HEK293 (cell line): ENCODE measurements at regions not wholly inside any gene's neighbourhood (a gene's known extent, or its start where the extent isn't known, plus 50 kb on each side); places are given as distances from the start of the nearest gene placed in this dataset.
A peak's percentile ranks its signal among the peaks of the same experiment; 100 is the strongest.

Experiments
- HIC1 ChIP-seq: fragments of 450-650 bp; formaldehyde crosslinking; IDR thresholded peaks from 2 replicates; pipeline ENCODE4 v1.5.1; 2016; ENCODE audit warnings: missing biosample characterization, missing genetic modification characterization
- HOXD13 ChIP-seq: sonication (generic); formaldehyde crosslinking; IDR thresholded peaks from 2 replicates; pipeline ENCODE4 v1.8.0; 2022; ENCODE audit warnings: missing genetic modification reagents, borderline replicate concordance
- KLF1 ChIP-seq: fragments of 450-650 bp; formaldehyde crosslinking; IDR thresholded peaks from 2 replicates; pipeline ENCODE4 v1.5.1; 2016; ENCODE audit warnings: missing biosample characterization, missing genetic modification characterization
- KLF7 ChIP-seq: fragments of 450-650 bp; formaldehyde crosslinking; IDR thresholded peaks from 2 replicates; pipeline ENCODE4 v1.5.1; 2016; ENCODE audit warnings: missing biosample characterization, missing genetic modification characterization, borderline replicate concordance
- KLF8 ChIP-seq: fragments of 450-650 bp; formaldehyde crosslinking; IDR thresholded peaks from 2 replicates; pipeline ENCODE4 v1.5.1; 2016; ENCODE audit warnings: missing biosample characterization, missing genetic modification characterization
- SALL2 ChIP-seq: fragments of 450-650 bp; formaldehyde crosslinking; IDR thresholded peaks from 2 replicates; pipeline ENCODE4 v1.5.0; 2017; ENCODE audit warnings: missing biosample characterization, mild to moderate bottlenecking, missing genetic modification characterization, borderline replicate concordance
- SCRT2 ChIP-seq: fragments of 450-650 bp; formaldehyde crosslinking; IDR thresholded peaks from 2 replicates; pipeline ENCODE4 v1.5.1; 2016; ENCODE audit warnings: missing biosample characterization, missing genetic modification characterization
- SP3 ChIP-seq: fragments of 450-650 bp; formaldehyde crosslinking; IDR thresholded peaks from 2 replicates; pipeline ENCODE4 v1.5.1; 2016; ENCODE audit warnings: missing biosample characterization, missing genetic modification characterization
- ZNF112 ChIP-seq: fragments of 450-650 bp; formaldehyde crosslinking; IDR thresholded peaks from 2 replicates; pipeline ENCODE4 v1.5.0; 2017; ENCODE audit warnings: missing biosample characterization, missing genetic modification characterization
- ZNF114 ChIP-seq: fragments of 450-650 bp; formaldehyde crosslinking; IDR thresholded peaks from 2 replicates; pipeline ENCODE4 v1.5.0; 2017; ENCODE audit warnings: missing biosample characterization, missing genetic modification characterization
- ZNF121 ChIP-seq: fragments of 450-650 bp; formaldehyde crosslinking; IDR thresholded peaks from 2 replicates; pipeline ENCODE4 v1.5.1; 2016; ENCODE audit warnings: missing biosample characterization, missing genetic modification characterization
- ZNF132 ChIP-seq: fragments of 450-650 bp; formaldehyde crosslinking; IDR thresholded peaks from 2 replicates; pipeline ENCODE4 v1.5.1; 2017; ENCODE audit warnings: missing biosample characterization, missing genetic modification characterization, borderline replicate concordance
- ZNF138 ChIP-seq: fragments of 450-650 bp; formaldehyde crosslinking; IDR thresholded peaks from 2 replicates; pipeline ENCODE4 v1.5.1; 2016; ENCODE audit warnings: missing biosample characterization, missing genetic modification characterization, borderline replicate concordance
- ZNF274 ChIP-seq, 2 experiments: fragments of 200-500 bp in 1 of 2; fragments of 450-650 bp in 1 of 2; sonication (Bioruptor generic) in 1 of 2; formaldehyde crosslinking in 1 of 2; IDR thresholded peaks; 2 replicates each; pipeline versions ENCODE4 v1.5.1 to v1.6.1; 2014 to 2016; ENCODE audit warnings: borderline replicate concordance in 1 of 2, inconsistent platforms in 1 of 2, low read length in 1 of 2, missing biosample characterization in 1 of 2, missing genetic modification characterization in 1 of 2
- ZNF354C ChIP-seq: fragments of 450-650 bp; formaldehyde crosslinking; IDR thresholded peaks from 2 replicates; pipeline ENCODE4 v1.5.1; 2016; ENCODE audit warnings: missing biosample characterization, missing genetic modification characterization, low read depth, borderline replicate concordance
- ZNF398 ChIP-seq: fragments of 450-650 bp; formaldehyde crosslinking; IDR thresholded peaks from 2 replicates; pipeline ENCODE4 v1.5.1; 2017; ENCODE audit warnings: missing biosample characterization, missing genetic modification characterization
- ZNF510 ChIP-seq: fragments of 450-650 bp; formaldehyde crosslinking; IDR thresholded peaks from 2 replicates; pipeline ENCODE4 v1.5.1; 2018; ENCODE audit warnings: mild to moderate bottlenecking, missing genetic modification characterization, missing biosample characterization; ENCODE audit not compliant: insufficient replicate concordance
- ZNF530 ChIP-seq: fragments of 450-650 bp; formaldehyde crosslinking; IDR thresholded peaks from 2 replicates; pipeline ENCODE4 v1.5.1; 2016; ENCODE audit warnings: low read depth, missing biosample characterization, missing genetic modification characterization
- ZNF548 ChIP-seq: fragments of 450-650 bp; formaldehyde crosslinking; IDR thresholded peaks from 2 replicates; pipeline ENCODE4 v1.5.1; 2016; ENCODE audit warnings: missing biosample characterization, missing genetic modification characterization
- ZNF549 ChIP-seq: fragments of 450-650 bp; IDR thresholded peaks from 2 replicates; pipeline ENCODE4 v1.5.1; 2018; ENCODE audit warnings: missing biosample characterization, missing genetic modification characterization, mild to moderate bottlenecking, inconsistent platforms, moderate library complexity
- ZNF585B ChIP-seq: fragments of 450-650 bp; formaldehyde crosslinking; IDR thresholded peaks from 2 replicates; pipeline ENCODE4 v1.5.1; 2016; ENCODE audit warnings: missing biosample characterization, missing genetic modification characterization
- ZNF626 ChIP-seq: fragments of 450-650 bp; sonication (Bioruptor Pico); formaldehyde crosslinking; IDR thresholded peaks from 2 replicates; pipeline ENCODE4 v1.5.1; 2018; ENCODE audit warnings: missing biosample characterization, missing genetic modification characterization, inconsistent platforms
- ZNF645 ChIP-seq: fragments of 450-650 bp; formaldehyde crosslinking; IDR thresholded peaks from 2 replicates; pipeline ENCODE4; 2016; ENCODE audit warnings: missing biosample characterization, missing genetic modification characterization
- ZNF791 ChIP-seq: fragments of 450-650 bp; formaldehyde crosslinking; IDR thresholded peaks from 2 replicates; pipeline ENCODE4 v1.5.1; 2016; ENCODE audit warnings: missing biosample characterization, missing genetic modification characterization
- TF ChIP-seq, protein P1 (sequence below): fragments of 450-650 bp; formaldehyde crosslinking; IDR thresholded peaks from 2 replicates; pipeline ENCODE4 v1.5.1; 2017; ENCODE audit warnings: missing biosample characterization, missing genetic modification characterization
- TF ChIP-seq, protein P2 (sequence below): fragments of 450-650 bp; formaldehyde crosslinking; IDR thresholded peaks from 2 replicates; pipeline ENCODE4 v1.5.1; 2016; ENCODE audit warnings: missing biosample characterization, missing genetic modification characterization, low read depth
- TF ChIP-seq, protein P3 (sequence below): fragments of 450-650 bp; formaldehyde crosslinking; IDR thresholded peaks from 2 replicates; pipeline ENCODE4 v1.5.0; 2017; ENCODE audit warnings: missing biosample characterization, missing genetic modification characterization, borderline replicate concordance

GRCh38 chr7:83267141-83267631 lies 104.5 kb upstream of the PCLO start (continued):
- TF ChIP-seq ZNF121 (tag by site-specific recombination) (peak; percentile 24; the same call in 1 of the 2 replicates), ZNF138 (tag by site-specific recombination) (no peak), ZNF354C (tag by site-specific recombination) (no peak), ZNF112 (tag by site-specific recombination) (no peak), ZNF549 (tag by site-specific recombination) (peak; percentile 16; the same call in 1 of the 2 replicates), ZNF626 (tag by site-specific recombination) (0 out of 2 replicates have a peak, but pooled peaks have one; percentile 32), KLF1 (tag by site-specific recombination) (peak; percentile 60; the same call in 1 of the 2 replicates), ZNF510 (no peak), ZNF530 (tag by site-specific recombination) (no peak), ZNF398 (tag by site-specific recombination) (no peak), ZNF132 (tag by site-specific recombination) (no peak), ZNF585B (tag by site-specific recombination) (no peak; the same call in 1 of the 2 replicates), SCRT2 (tag by site-specific recombination) (peak; percentile 74), SP3 (tag by site-specific recombination) (peak; percentile 38; the same call in 1 of the 2 replicates), ZNF114 (tag by site-specific recombination) (no peak), HOXD13 (CRISPR knock-in tag) (peak; percentile 96), KLF7 (tag by site-specific recombination) (peak; percentile 89), HIC1 (peak; percentile 93), KLF8 (tag by site-specific recombination) (peak; percentile 93), ZNF274 (IDR thresholded peaks at IDR 0.05; ENCODE audit: low read length) (no peak), ZNF274 (tag by site-specific recombination; IDR thresholded peaks at IDR 0.05; ENCODE audit: borderline replicate concordance) (no peak), ZNF645 (tag by site-specific recombination) (peak; percentile 72; the same call in 1 of the 2 replicates), SALL2 (tag by site-specific recombination) (0 out of 2 replicates have a peak, but pooled peaks have one; percentile 23), ZNF548 (tag by site-specific recombination) (no peak), ZNF791 (tag by site-specific recombination) (no peak)
- TF ChIP-seq, protein P1, sequence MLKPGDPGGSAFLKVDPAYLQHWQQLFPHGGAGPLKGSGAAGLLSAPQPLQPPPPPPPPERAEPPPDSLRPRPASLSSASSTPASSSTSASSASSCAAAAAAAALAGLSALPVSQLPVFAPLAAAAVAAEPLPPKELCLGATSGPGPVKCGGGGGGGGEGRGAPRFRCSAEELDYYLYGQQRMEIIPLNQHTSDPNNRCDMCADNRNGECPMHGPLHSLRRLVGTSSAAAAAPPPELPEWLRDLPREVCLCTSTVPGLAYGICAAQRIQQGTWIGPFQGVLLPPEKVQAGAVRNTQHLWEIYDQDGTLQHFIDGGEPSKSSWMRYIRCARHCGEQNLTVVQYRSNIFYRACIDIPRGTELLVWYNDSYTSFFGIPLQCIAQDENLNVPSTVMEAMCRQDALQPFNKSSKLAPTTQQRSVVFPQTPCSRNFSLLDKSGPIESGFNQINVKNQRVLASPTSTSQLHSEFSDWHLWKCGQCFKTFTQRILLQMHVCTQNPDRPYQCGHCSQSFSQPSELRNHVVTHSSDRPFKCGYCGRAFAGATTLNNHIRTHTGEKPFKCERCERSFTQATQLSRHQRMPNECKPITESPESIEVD (tag by site-specific recombination), result peak; percentile 100
- TF ChIP-seq, protein P2, sequence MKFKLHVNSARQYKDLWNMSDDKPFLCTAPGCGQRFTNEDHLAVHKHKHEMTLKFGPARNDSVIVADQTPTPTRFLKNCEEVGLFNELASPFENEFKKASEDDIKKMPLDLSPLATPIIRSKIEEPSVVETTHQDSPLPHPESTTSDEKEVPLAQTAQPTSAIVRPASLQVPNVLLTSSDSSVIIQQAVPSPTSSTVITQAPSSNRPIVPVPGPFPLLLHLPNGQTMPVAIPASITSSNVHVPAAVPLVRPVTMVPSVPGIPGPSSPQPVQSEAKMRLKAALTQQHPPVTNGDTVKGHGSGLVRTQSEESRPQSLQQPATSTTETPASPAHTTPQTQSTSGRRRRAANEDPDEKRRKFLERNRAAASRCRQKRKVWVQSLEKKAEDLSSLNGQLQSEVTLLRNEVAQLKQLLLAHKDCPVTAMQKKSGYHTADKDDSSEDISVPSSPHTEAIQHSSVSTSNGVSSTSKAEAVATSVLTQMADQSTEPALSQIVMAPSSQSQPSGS (tag by site-specific recombination), result 0 out of 2 replicates have a peak, but pooled peaks have one; percentile 29
- TF ChIP-seq, protein P3, sequence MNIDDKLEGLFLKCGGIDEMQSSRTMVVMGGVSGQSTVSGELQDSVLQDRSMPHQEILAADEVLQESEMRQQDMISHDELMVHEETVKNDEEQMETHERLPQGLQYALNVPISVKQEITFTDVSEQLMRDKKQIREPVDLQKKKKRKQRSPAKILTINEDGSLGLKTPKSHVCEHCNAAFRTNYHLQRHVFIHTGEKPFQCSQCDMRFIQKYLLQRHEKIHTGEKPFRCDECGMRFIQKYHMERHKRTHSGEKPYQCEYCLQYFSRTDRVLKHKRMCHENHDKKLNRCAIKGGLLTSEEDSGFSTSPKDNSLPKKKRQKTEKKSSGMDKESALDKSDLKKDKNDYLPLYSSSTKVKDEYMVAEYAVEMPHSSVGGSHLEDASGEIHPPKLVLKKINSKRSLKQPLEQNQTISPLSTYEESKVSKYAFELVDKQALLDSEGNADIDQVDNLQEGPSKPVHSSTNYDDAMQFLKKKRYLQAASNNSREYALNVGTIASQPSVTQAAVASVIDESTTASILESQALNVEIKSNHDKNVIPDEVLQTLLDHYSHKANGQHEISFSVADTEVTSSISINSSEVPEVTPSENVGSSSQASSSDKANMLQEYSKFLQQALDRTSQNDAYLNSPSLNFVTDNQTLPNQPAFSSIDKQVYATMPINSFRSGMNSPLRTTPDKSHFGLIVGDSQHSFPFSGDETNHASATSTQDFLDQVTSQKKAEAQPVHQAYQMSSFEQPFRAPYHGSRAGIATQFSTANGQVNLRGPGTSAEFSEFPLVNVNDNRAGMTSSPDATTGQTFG (tag by site-specific recombination), result no peak
